Brain microvascular endothelial cell (primary cell): ENCODE measurements at regions not wholly inside any gene's neighbourhood (a gene's known extent, or its start where the extent isn't known, plus 50 kb on each side); places are given as distances from the start of the nearest gene placed in this dataset.

Source experiments
- DNase-seq: peaks from one replicate; pipeline ENCODE4 v3.0.0-alpha.2; 2020
- H3K27ac ChIP-seq: fragments of 250-450 bp; sonication (Bioruptor Pico); 2 replicates; pipeline ENCODE4 v1.5.1; 2020; ENCODE audit warnings: mild to moderate bottlenecking, moderate library complexity
- H3K27me3 ChIP-seq: fragments of 250-450 bp; sonication (Bioruptor Pico); replicated peaks from 2 replicates; pipeline ENCODE4 v1.5.1; 2020; ENCODE audit warnings: mild to moderate bottlenecking
- H3K36me3 ChIP-seq: fragments of 250-450 bp; sonication (Bioruptor Pico); replicated peaks from 2 replicates; pipeline ENCODE4 v1.5.1; 2020; ENCODE audit warnings: mild to moderate bottlenecking
- H3K4me3 ChIP-seq: 2 replicates; pipeline ENCODE4 v1.5.1; 2011; ENCODE audit warnings: low read depth, mild to moderate bottlenecking, control low read depth, low read length, moderate library complexity
- CTCF ChIP-seq: IDR thresholded peaks from 2 replicates; pipeline ENCODE4 v1.5.1; 2011; ENCODE audit warnings: low read depth, mild to moderate bottlenecking, moderate library complexity, low read length, control low read depth, inconsistent platforms; ENCODE audit errors: missing control alignments
- in situ Hi-C: cut with HindIII; loops from 2 replicates; pipeline ENCODE4 v1.10.0; 2017; ENCODE audit warnings: low sequenced_read_pairs, low pct_ligation_motif_present

- in situ Hi-C loops, result no loop called here
- no peak for TF ChIP-seq CTCF
- no peak for DNase-seq
- Histone ChIP-seq H3K27me3 (no peaks in the 10 kb centered on the region), H3K36me3 (no peaks in the 10 kb centered on the region), H3K27ac (no peak overlapping the region), H3K4me3 (no peak overlapping the region)
These were observed 178.6 kb downstream of the ZNF674 start for GRCh38 chrX:46366381-46367207.

DNA sequence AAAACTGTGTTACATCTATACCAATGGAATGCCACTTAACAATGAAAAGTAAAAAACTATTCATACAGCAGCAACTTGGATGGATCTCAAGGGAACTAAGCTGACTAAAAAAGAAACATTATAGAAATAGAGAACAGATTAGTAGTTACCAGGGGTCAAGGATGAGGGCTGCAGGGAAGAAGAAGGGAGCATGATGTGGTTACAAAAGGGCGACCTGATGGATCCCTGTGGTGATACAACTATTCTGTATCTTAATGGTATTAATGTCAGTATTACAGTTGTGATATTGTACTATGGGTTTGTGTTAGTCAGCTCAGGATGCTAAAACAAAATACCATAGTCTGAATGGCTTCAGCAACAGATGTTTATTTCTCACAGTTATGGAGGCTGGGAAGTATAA lies 190.7 kb downstream of the ZNF674 start:
- no peaks in the 10 kb centered on the region for H3K36me3 ChIP-seq
- TF ChIP-seq CTCF, result no peak
- in situ Hi-C loops, result no loop called here
- H3K27me3 ChIP-seq, result no peaks in the 10 kb centered on the region
- no peak overlapping the region for H3K4me3 ChIP-seq
- peak; percentile 10 for DNase-seq
- no peak overlapping the region for H3K27ac ChIP-seq

GRCh38 chrX:46341767-46342322 lies 203.4 kb downstream of the ZNF674 start:
- in situ Hi-C loops, result no loop called here

DNA sequence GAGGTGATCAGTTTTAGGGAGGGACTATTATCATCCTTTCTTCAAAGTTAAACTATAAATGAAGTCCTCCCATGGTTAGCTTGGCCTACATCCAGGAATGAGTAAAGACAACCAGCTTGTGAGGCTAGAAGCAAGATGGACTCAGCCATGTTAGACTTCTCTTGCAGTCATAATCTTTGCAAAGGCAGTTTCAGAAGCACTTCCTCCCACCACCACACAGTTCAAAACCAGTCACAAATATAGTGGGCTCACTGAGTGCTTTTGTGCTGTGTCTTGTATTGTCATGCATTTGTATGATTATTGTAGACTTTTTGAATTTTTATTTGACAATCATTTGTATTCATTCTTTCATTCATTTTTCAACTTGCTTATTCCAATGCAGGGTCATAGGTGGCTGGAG lies 204.5 kb downstream of the ZNF674 start:
- Histone ChIP-seq H3K36me3 (no peaks in the 10 kb centered on the region), H3K27ac (no peak overlapping the region), H3K27me3 (no peaks in the 10 kb centered on the region), H3K4me3 (no peak overlapping the region)
- no peak for DNase-seq
- TF ChIP-seq CTCF, result no peak
- in situ Hi-C loops, result no loop called here

More at GRCh38 chrX:46341767-46342322, 203.4 kb downstream of the ZNF674 start:
- Histone ChIP-seq H3K27me3 (no peaks in the 10 kb centered on the region), H3K27ac (no peak overlapping the region), H3K36me3 (no peaks in the 10 kb centered on the region), H3K4me3 (no peak overlapping the region)
- no peak for TF ChIP-seq CTCF
- no peak for DNase-seq

GRCh38 chrX:46333550-46333949 lies 211.7 kb downstream of the ZNF674 start:
- in situ Hi-C loops, result no loop called here
- DNase-seq, result no peak
- H3K27ac ChIP-seq, result no peak overlapping the region
- H3K4me3 ChIP-seq, result no peak overlapping the region
- H3K27me3 ChIP-seq, result no peaks in the 10 kb centered on the region
- no peaks in the 10 kb centered on the region for H3K36me3 ChIP-seq
- TF ChIP-seq CTCF, result no peak
